Epithelial cell of prostate (primary cell): ENCODE measurements at regions not wholly inside any gene's neighbourhood (a gene's known extent, or its start where the extent isn't known, plus 50 kb on each side); places are given as distances from the start of the nearest gene placed in this dataset.

Source experiments
- DNase-seq: peaks from one replicate; pipeline ENCODE4 v3.0.0-alpha.2; 2011; ENCODE audit warnings: low read depth, low spot score
- H3K27ac ChIP-seq: fragments of 450-650 bp; 2 replicates; pipeline ENCODE4 v1.5.1; 2017; ENCODE audit warnings: mild to moderate bottlenecking

DNA sequence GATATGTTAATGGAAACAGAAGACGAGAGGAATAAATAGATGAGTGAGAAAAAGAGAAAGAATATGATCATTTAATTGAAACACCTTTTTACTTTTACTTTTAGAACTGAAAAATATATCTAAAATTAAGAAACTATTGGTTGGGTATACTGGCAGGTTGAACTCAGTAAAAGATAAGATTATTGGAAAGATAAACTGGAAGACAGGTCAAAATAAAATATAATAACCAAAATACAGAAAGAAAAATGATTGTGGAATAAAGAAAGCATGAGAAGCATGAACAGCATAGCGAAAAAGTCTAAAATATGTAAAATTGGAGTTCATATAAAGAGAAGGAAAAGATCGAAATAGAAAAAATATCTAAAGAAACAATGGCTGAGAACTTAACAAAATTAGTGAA, 242.2 kb upstream of the MIR17HG start:
- DNase-seq, result no peak
- no peak overlapping the region for H3K27ac ChIP-seq

DNA sequence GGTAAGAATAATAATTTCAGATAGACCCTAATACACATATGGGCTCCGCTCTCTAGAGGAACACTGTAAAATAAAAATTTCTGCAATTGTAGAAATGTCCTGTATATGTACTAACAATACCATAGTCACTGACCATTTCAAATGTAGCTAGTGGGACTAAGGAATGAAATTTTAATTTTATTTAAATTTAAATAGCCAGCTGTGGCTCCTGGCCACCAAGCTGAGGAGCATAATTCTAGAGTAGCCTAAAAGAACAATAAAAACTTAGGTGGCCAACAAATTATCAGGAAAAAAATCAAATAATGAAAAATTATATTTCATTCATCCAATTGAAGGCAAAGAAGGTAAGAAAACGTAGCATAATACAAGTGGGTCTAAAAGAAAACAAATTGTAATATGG, 240.9 kb upstream of the MIR17HG start:
- DNase-seq, result no peak
- H3K27ac ChIP-seq, result no peak overlapping the region

DNA sequence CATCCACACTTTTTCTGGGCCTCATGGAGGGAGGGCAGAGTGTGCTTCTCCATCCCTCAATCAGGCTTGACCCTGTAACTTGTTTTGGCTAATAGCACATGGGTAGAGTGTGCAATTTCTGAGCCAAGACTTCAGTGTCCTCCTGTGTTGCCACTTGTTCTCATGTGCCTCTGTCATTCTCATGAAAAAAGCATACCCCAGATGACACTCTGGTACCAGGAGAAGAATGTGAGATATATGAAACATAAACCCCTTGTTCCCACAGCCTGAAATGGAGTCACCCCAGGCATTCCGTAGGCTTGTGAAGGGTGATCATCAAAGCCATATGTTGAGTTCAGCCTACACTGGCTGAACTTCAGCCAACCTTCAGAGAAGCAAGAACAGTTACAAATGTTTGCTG, 239.2 kb upstream of the MIR17HG start:
- H3K27ac ChIP-seq, result no peak overlapping the region
- DNase-seq, result no peak

GRCh38 chr13:91111476-91112200, 235.8 kb upstream of the MIR17HG start:
- DNase-seq, result no peak
- H3K27ac ChIP-seq, result no peak overlapping the region

DNA sequence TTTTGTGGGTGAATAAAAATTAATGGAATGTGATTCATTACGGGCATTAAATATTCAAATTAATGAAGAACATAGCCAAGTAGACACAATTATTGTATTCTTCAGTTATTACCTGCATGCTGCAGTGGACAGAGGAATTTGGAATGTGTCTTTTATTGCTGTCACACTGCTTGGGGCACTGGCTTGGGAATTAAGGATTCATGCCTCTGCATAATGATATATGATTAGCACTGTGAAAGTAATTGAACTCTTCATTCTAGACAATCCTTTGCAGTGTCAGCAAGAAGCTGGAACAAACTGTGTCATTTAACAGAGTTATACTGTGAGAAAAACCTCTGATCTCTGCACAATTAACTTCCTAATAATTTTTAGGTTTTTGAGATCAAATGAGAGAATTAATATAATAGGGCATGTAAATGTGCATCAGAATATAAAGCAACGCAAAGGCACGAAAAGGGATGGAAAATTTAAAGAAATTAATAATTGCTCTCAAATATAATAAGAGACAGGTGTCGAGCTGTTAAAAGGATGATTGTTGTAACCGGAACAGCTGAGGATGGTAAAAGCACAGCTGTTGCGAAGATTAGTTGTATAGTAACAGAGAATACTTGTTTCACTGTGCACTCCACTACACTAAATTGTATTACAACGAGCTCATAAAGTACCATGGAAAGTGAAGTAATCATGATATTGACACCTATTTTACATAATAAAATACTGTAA, 235.1 kb upstream of the MIR17HG start:
- no peak overlapping the region for H3K27ac ChIP-seq
- DNase-seq, result no peak

DNA sequence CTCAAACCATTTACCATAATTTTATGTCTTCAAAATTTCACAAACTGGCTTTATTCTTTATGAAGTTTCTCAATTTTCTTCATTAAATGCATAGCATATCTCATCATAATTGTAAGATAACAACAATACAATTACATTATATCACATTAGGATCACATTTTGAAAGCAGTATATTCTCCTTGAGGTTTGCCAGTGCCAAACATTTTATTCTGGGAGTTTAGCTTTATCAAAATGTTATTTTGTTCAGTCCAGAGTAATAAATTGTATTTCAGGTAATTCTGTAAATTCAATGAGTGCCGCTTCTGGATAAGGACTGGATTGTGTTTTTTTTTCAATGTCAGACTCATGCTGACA, 234.6 kb upstream of the MIR17HG start:
- H3K27ac ChIP-seq, result no peak overlapping the region
- no peak for DNase-seq

GRCh38 chr13:91115776-91116175, 231.7 kb upstream of the MIR17HG start:
- DNase-seq, result no peak
- no peak overlapping the region for H3K27ac ChIP-seq

DNA sequence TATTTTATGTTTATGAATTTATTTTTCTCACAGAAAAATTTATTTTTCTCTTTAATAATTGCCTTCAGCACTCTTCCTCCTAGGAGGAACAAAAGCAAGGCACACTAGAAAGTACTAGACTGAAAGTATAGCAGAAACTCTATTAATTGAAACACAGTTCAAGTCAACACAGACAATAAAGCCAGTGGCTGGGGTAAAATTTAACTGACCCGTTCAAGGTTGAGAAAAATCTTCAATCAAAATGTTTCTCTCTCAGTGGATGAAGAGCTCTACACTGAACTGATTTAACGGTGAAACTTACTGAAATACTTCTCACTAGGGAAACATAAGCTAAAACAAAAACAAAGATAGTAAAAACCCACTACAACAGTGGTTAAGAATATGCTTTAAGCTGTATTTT, 230.1 kb upstream of the MIR17HG start:
- no peak for DNase-seq
- H3K27ac ChIP-seq, result no peak overlapping the region

DNA sequence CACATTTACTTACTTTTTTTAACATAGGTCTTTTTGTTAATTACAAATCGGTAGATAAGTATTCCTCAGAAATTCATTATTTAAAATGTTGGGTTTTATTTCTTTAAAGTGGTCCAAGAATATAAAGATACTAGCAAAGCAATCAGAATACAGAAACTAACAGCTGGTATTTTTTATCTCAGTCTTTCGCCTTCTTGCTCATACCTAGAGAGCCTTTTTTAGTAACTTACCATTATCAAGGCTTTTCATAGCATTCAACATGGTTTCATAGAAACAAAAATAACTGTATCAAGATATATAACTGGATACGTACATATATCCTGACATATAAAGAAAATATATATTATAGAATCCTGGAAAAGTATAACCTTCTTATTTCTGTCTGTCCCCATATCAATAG, 227.8 kb upstream of the MIR17HG start:
- no peak overlapping the region for H3K27ac ChIP-seq
- no peak for DNase-seq

- no peak overlapping the region for H3K27ac ChIP-seq
These were observed 224.7 kb upstream of the MIR17HG start for GRCh38 chr13:91122766-91123165.

GRCh38 chr13:91123456-91124127, 223.9 kb upstream of the MIR17HG start:
- H3K27ac ChIP-seq, result no peak overlapping the region
- no peak for DNase-seq

More at GRCh38 chr13:91122766-91123165, 224.7 kb upstream of the MIR17HG start:
- no peak for DNase-seq

DNA sequence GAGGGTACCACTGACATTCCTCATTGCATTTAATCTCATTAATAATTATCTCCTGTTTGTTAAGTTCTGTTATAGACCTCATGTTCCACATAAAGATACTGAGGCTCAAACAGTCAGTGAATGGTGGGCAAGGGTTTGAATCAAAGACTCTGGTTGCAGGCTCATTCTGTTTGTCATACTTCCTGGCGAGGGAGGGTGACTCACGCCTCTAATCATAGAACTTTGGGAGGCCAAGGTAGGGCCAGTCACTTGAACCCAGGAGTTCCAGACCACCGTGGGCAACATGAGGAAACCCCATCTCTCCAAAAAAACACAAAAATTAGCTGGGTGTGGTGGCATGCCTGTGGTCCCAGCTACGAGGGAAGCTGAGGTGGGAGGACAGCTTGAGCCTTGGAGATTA, 220.7 kb upstream of the MIR17HG start:
- no peak overlapping the region for H3K27ac ChIP-seq
- no peak for DNase-seq

GRCh38 chr13:91127995-91128394, 219.5 kb upstream of the MIR17HG start:
- no peak for DNase-seq

GRCh38 chr13:91132381-91132780, 215.1 kb upstream of the MIR17HG start:
- H3K27ac ChIP-seq, result no peak overlapping the region
- DNase-seq, result no peak

More at GRCh38 chr13:91127995-91128394, 219.5 kb upstream of the MIR17HG start:
- H3K27ac ChIP-seq, result no peak overlapping the region

GRCh38 chr13:91132786-91133185, 214.7 kb upstream of the MIR17HG start:
- DNase-seq, result no peak

GRCh38 chr13:91133941-91134802, 213.3 kb upstream of the MIR17HG start:
- peak; percentile 6 for DNase-seq
- H3K27ac ChIP-seq, result no peak overlapping the region

More at GRCh38 chr13:91132786-91133185, 214.7 kb upstream of the MIR17HG start:
- no peak overlapping the region for H3K27ac ChIP-seq

DNA sequence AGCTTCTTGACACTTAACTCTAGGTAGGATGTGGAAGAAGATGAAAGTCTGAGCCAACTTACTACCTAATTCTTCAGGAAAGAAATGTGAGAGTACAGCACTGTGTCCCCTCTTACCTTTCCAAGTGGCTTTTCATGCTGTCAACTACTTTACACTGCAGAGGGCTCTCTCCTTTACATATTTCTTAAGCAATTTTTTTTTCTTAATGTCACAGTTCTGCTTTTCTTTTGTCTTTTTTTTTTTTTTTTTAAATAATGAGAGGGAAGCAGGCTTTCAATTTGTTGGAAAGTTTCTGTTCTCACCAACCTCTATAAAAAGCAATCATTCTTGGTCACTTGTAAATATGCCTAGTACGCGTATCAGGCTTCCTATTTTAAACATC, 212.7 kb upstream of the MIR17HG start:
- no peak for DNase-seq
- no peak overlapping the region for H3K27ac ChIP-seq

GRCh38 chr13:91135376-91135775, 212.1 kb upstream of the MIR17HG start:
- no peak overlapping the region for H3K27ac ChIP-seq
- no peak for DNase-seq

DNA sequence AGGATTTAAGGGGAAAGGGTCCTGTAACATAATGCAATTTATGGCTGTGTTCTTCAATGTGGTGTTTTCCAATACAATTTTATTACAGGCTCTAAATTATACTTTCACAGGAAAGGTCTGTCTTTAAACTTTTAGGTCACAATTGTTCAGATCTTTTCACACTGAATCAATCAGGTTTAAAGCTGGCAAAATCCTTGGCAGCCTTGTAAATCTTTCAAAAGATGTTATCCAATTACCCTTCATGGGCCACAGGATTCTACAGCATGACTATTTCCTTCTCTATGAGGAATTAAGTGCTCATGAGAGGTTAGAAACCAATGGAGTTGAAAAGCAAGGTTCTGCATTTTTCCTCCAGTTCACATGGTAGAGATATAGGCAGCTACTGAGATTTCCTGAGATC, 211.5 kb upstream of the MIR17HG start:
- no peak for DNase-seq
- H3K27ac ChIP-seq, result no peak overlapping the region

- DNase-seq, result no peak
- no peak overlapping the region for H3K27ac ChIP-seq
These were observed 210.7 kb upstream of the MIR17HG start for GRCh38 chr13:91136806-91137205.
